DMS153 (cell line): ENCODE measurements at regions not wholly inside any gene's neighbourhood (a gene's known extent, or its start where the extent isn't known, plus 50 kb on each side); places are given as distances from the start of the nearest gene placed in this dataset.

ENCODE experiments used
- DNase-seq: peaks from one replicate; lab custom pipeline; 2025; lab: John Stamatoyannopoulos, UW

DNA sequence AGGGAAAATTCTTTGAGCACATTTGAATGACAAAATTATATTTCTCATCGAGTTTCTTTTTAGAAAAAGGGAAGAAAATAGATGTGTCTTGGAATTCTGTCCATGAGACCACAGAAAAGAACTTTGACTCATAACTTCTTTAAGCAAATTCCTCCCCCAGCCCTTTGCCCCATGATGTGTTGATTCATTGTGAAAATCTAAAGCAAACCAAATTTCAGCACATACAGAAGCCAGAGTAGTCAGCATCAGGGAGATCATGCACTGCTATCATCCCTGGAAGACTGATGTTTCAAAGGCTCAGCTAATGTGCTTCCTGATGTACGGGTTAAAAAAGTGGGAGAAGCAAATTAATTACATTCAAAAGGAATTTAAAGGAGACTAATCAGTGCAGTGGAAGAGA lies 159.7 kb downstream of the FAT3 start:
- no peak for DNase-seq

- DNase-seq: no peak
Measured at GRCh38 chr11:92384802-92385201, 160.2 kb downstream of the FAT3 start.

DNA sequence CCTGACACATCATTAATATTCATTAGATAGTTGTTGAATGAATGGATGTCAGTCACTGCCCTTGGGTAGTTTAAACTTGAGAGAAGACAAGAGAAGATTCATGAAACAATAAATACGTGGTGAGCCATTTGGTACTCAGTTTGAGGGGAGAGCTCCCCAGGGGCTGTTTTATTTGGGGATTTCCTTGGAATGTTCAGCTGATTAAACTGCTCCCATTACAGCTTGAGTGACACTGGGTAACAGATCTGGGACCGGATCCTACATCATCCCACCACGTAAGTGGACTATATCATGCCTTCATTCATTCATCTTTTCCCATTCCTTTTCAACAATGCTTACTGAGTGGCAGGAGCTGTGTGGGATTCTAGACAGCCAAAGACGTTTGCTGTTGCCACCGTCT lies 162.0 kb downstream of the FAT3 start:
- no peak for DNase-seq

DNA sequence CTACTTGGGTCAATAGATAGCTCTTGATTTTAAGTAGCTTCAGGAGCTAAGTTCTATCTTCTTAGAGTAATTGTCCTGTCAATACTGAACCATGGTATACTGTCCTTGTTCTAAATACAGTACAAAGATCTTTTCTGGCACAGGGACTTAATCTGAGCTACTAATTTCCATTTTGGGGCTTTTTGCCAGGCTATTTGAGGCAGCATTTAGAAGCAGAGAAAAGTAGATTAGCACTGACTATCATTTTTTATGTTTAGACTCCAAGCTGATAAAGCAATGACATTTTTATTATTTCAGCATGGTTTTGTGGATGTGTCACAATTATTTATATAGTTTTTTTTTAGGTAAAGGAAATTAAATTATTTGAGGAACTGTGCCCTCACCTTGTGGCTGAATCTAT lies 163.2 kb downstream of the FAT3 start:
- DNase-seq: no peak

- no peak for DNase-seq
Measured at GRCh38 chr11:92388380-92388779, 163.8 kb downstream of the FAT3 start.

GRCh38 chr11:92390783-92391182 lies 166.2 kb downstream of the FAT3 start:
- no peak for DNase-seq

DNA sequence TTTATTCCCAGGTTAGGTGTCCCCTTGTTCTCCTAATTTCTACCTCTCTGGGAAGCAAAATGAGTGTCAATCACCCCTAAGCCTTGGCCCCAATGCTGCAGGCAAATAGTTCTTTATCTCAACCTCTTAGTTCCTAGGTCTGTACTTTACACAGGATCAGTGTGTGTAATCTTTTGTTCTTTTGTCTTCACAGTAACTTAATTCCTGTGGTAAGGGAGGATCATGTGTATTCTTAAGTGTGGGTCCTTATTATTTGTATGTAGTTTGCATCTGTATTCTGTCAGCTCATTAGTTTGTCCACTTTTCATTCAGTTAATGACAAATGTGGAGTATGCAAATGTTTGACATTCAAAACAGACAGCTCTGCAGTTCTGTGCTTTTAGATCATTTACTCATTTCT lies 166.7 kb downstream of the FAT3 start:
- DNase-seq: no peak

DNA sequence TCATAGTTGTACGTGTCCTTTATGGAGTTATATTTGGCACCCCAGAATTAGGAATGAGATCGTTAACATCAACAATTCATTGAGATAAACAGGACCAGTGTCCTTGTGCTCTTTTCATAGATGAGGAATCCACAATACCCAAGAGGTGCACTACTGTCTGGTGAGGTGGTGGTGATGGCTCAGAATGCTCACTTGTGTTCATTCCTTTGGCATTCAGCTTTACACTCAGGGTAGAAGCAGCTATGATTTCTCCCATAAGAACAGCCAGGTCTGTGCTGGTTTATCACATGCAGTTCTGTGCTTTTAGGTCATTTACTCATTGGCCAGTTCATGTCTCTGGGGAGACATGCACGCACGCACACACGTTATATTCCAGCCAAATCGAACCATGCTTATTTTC lies 167.2 kb downstream of the FAT3 start:
- no peak for DNase-seq

- DNase-seq: no peak
Measured at GRCh38 chr11:92393218-92393617, 168.6 kb downstream of the FAT3 start.

GRCh38 chr11:92396133-92396532 lies 171.5 kb downstream of the FAT3 start:
- DNase-seq: no peak

DNA sequence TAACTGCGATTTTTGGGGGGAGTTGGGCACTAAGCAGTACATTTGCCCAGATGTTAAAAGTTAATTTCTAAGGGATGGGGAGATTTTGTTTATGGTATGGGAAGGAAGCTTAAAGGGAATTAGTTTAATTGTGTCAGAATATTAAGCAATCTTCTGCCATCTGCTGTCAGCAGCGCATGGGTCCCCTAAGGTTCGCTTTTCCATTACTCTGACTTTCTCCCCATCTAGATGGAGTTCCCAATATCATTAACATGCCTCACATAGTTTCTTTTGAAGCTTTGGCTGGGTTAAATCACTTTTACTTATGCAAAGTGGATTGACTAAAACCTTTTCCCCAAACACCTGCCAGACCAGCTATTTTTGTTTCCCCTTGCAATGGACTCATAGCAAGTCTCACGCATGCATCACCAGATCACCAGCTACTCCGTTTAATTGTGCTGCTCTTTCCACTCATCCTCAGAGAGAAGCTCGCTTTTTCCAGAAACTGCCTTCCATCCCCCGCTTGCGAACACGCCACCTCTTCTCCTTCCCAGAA lies 172.7 kb downstream of the FAT3 start:
- no peak for DNase-seq

DNA sequence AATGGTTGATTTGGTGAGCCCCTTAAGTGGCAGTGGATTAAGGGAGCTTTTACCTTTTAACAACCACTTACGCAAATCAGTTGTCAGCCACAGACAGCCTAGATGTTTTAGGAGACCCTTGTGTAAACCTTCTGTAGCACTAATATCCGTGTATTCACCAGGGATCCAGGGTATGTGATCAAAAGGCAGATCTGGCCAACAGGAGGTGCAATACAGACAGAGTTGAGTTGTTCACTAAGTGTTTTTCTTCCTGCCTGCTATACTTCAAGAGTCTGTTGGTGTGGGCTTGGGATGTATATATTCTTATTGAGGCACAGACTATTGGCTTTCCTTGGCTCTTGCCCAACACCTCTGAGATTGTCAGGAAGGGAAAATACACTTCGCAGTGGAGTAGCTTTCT lies 175.1 kb downstream of the FAT3 start:
- no peak for DNase-seq

- no peak for DNase-seq
Measured at GRCh38 chr11:92401520-92401919, 176.9 kb downstream of the FAT3 start.

DNA sequence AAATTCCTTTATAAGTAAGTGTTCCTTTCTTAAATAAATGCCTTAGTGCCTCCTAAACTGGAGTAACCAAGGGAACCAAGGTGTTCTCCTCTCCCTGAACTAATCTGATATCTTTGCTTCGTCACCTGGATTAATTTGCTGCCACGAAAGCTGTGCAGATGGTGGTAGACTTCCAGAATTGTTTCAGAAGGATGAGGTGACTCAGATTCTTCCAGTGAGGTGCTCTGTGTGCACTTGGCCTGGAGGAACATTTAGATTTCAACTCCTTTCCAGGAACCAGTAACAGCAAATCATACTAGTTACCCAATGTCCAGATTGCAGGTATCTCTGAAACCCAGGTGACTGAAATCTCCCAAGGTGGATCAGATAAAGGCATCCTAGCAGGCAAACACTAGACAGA lies 181.9 kb downstream of the FAT3 start:
- no peak for DNase-seq

DNA sequence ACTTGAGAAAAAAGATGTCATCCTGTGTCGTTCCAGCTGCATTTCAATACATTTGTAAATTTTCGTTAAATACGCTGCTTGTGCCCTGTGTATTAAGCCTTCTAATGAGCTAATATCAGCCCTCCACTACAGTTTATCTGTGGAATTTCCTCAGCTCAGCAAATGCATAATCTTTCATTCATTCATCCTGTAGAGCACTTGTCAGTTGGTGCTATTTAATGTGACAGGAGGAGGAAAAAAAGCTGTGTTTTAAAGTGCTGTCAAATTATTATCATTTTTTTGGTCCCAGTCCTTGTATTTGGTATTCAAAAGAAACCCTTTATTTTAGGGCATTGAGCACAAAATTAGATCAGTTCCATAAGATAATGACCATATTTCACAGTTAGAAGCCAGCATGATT lies 184.7 kb downstream of the FAT3 start:
- DNase-seq: no peak

- no peak for DNase-seq
Measured at GRCh38 chr11:92409956-92410355, 185.3 kb downstream of the FAT3 start.

- DNase-seq: no peak
Measured at GRCh38 chr11:92410526-92410925, 185.9 kb downstream of the FAT3 start.

- no peak for DNase-seq
Measured at GRCh38 chr11:92411431-92411830, 186.8 kb downstream of the FAT3 start.

DNA sequence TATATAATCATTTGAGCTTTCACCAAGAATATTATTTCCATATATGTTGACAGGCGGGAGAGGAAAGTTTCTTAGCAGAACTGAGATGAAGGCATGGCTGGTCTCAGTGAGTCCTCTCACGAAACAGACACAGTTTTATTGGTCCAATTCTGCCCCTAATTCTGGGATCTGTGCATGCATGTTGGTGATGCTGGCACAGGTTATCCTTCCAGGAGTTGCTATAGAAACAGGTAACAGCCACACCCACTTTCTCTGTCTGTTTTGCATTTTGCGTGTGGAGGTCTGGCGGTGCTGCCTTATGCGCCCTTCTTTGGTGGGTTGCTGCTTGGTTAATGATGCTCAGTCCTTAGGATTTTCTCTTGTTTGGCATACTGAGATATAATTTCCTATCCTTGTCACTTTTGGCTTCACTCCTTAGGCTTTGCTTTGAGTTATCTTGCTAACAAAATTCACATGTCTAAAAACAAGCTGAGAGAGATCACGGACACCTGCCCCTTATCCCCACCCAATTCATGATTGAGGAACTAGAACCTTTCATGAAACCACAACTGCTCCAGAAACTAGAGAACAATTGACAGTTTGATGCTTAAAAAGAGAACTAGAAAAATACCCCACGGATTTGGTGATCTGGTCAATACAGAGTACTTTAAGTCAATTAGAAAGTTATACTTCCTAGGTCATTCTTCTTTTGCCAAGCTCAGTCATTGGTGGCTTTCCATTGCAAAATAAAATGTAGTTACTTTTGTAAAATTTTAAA lies 189.3 kb downstream of the FAT3 start:
- DNase-seq: no peak

DNA sequence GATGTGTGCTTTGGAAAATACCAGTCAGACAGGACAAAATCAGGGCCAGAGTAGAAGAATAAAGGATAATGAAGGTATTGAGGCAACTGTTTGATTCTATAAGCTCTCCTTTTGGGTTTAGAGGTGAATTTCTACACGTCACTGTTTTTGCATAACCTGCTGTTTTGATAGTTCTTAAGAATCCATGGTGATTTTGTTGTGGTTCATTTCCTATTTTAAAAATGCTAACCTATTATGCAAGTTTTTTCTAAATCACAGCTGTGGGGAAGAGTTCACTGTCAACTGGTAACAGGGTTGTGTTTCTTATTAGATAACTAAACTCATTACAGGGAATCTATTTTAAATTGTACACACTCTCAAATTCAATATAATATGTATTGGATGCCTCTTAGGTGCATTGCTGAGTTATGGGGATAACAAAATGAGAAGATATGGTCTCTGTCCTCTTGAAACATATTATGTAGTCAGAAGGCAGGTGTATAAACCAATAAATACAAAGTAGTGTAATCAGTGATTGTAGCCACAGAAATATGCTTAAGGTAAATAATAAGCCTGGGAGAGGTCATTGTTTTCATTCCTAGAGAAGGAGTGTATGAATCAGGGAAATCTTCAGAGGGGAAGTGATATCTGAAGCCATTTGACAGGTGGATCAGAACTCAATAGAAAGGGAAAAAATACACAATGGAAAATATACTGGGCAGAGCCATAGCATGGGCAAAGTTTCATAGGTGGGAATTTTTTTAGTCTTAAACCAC lies 192.5 kb downstream of the FAT3 start:
- DNase-seq: no peak

DNA sequence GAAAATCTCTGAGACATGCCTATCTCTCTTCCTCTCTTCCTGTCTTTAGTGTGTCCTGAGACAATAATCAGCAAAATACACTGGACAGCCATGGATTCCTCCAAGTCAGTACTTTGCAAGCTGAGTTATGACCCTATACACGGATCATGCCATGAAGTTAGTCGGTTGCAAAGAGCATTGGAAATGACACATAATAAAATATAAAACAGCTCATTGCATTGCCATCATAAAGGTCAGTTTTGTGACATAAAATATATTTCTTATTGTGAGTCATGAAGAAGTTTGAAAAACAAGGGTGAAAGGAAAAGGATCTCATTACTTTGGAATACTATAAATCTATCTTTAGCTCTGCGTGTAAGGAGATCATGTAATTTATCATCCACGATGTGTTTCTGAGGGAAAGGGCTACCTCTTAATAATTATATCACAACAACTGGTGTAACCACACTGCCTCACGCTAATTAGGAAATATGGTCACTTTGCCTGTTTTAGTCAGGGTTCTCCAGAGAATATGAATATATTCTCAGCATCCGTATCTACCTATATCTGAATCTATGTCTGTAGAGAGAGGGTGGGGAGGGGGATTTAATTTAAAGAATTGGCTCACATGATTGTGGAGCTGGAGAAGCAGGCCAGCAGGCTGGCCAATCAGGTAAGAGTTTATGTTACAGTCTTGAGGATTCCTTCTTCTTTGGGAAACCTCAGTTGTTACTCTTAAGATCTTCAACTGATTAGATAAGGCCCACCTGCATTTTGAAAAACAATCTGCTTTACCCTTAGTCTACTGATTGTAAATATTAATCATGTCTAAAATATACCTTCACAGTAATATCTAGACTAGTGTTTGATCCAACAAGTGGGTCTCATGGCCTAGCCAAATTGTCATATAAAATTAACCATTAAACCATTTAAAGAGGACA lies 198.8 kb downstream of the FAT3 start:
- no peak for DNase-seq

DNA sequence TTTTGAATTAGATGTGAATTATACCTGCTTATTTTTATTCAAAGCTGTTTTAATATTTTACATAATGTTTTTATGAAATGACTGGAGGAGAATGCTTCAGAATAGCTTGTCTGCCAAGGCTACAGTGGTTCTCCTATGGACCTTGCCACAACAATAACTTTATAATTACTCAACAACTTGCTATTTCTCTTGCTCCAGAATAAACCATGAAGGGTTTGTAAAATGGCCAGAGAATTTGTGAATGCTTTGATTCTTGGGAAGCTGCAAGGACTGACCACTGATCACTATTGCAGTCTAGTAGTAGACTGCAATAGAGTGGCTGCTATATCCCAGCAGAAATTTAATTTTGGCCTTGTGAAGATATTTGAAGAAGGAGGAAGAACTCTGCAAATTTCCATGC lies 199.7 kb downstream of the FAT3 start:
- no peak for DNase-seq
